Coronary artery (tissue), 2 donors: ENCODE measurements at regions not wholly inside any gene's neighbourhood (a gene's known extent, or its start where the extent isn't known, plus 50 kb on each side); places are given as distances from the start of the nearest gene placed in this dataset.

ENCODE experiments used
- DNase-seq: peaks from one replicate; pipeline ENCODE4 v3.0.0-alpha.2; 2017; ENCODE audit warnings: low spot score
- H3K27ac ChIP-seq, 2 donors: fragments of 200-600 bp; sonication (generic); one replicate each; pipeline ENCODE4 v1.5.1; 2016 to 2019
- H3K4me3 ChIP-seq: fragments of 200-600 bp; sonication (generic); 2 replicates; pipeline ENCODE4 v1.5.1; 2016; ENCODE audit warnings: mild to moderate bottlenecking, moderate library complexity
- TF ChIP-seq, protein P1 (sequence below): fragments of 200-600 bp; sonication (generic); IDR thresholded peaks from one replicate; pipeline ENCODE4 v1.5.1; 2019; ENCODE audit warnings: antibody characterized with exemption

DNA sequence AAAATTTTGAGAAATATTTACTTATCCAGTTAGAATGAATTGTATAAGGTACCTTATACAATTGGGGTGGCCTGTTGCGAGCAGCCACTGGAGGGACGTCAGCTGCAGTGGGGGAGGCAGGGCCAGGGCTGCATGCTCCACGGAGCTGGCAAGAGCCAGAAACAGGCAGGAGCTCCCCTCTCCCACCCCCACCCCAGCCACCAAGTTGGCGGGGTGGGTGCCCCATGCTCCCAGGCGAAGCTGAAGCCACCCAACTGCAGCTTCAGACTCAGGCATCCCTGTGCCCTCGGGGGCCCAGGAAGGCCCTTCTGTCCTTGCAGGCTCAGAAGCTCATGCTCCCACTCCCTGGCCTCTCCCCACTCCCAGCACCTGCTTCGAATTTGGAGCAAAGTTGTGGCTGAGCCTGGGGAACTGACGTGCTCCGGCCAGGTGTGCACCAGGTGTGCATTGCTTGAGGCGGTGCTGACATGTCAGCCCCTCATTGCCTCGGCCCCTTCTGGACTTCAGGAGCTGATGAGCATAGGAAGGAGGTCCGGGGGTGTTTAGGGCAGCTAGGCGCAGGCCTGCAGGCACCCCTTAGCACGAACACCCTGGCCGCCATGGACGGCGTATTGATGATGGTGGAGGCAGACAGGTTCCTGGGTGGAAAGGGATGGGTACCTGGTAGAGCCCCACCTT lies 743.8 kb upstream of the GBE1 start:
- TF ChIP-seq, protein P1, sequence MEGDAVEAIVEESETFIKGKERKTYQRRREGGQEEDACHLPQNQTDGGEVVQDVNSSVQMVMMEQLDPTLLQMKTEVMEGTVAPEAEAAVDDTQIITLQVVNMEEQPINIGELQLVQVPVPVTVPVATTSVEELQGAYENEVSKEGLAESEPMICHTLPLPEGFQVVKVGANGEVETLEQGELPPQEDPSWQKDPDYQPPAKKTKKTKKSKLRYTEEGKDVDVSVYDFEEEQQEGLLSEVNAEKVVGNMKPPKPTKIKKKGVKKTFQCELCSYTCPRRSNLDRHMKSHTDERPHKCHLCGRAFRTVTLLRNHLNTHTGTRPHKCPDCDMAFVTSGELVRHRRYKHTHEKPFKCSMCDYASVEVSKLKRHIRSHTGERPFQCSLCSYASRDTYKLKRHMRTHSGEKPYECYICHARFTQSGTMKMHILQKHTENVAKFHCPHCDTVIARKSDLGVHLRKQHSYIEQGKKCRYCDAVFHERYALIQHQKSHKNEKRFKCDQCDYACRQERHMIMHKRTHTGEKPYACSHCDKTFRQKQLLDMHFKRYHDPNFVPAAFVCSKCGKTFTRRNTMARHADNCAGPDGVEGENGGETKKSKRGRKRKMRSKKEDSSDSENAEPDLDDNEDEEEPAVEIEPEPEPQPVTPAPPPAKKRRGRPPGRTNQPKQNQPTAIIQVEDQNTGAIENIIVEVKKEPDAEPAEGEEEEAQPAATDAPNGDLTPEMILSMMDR = no peak
- Histone ChIP-seq H3K4me3 (no peak overlapping the region), H3K27ac (no peak overlapping the region)
- no peak for DNase-seq

DNA sequence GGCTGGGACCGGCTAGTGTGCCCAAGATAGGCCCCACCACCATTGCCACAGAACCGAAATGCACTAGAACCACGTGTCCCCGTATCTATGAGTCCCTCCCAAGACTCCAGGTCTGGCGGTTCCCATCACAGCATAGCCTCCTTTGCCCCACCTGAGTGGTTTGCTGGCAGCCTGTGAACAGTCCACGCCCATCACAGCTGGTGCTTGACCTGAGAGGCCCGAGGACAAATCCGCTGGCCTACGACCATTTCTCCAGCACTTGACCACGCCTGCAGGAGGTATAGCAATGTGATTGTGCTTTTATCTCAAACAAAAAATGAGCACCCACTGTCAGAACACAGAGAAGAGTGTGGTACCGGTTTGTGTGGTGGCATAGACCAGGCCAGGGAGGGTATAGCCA lies 736.7 kb upstream of the GBE1 start:
- Histone ChIP-seq H3K27ac (no peak overlapping the region), H3K4me3 (no peak overlapping the region)
- TF ChIP-seq, protein P1 = no peak
- no peak for DNase-seq

DNA sequence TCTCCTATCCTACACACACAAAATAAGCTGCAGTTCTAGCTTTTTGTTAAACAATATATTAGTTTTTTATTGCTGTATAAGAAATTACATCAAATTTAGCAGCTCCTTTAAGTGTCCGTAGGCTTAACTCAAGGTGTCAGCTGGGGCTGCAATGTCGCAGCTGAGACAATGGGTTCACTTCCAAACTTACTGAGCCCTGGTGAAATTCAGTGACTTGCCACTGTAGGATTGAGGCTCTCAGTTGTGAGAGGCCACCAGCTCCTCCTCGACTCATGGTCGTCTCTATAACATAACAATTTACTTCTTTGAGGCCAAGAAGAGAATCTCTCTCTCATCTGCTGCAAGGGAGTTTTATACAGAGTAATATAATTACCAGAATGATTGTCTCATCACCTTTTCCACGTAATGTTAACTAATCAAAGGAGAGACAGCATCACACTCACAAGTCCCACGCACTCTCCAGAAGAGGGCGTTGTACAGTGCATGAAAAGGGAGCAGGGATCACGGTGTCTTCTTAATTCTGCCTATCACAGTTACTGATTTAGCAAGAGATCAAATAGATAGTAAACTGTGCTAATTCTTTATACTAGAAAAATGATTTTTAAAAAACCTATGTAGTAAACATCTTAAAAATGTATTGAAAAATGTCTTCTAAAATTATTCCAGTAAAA lies 735.6 kb upstream of the GBE1 start:
- H3K4me3 ChIP-seq = no peak overlapping the region
- TF ChIP-seq, protein P1 = no peak
- H3K27ac ChIP-seq = no peak overlapping the region
- DNase-seq = no peak

- no peak overlapping the region for H3K27ac ChIP-seq
- H3K4me3 ChIP-seq = no peak overlapping the region
- TF ChIP-seq, protein P1 = no peak
- DNase-seq = no peak
Measured at GRCh38 chr3:82495655-82496054, 734.2 kb upstream of the GBE1 start.

DNA sequence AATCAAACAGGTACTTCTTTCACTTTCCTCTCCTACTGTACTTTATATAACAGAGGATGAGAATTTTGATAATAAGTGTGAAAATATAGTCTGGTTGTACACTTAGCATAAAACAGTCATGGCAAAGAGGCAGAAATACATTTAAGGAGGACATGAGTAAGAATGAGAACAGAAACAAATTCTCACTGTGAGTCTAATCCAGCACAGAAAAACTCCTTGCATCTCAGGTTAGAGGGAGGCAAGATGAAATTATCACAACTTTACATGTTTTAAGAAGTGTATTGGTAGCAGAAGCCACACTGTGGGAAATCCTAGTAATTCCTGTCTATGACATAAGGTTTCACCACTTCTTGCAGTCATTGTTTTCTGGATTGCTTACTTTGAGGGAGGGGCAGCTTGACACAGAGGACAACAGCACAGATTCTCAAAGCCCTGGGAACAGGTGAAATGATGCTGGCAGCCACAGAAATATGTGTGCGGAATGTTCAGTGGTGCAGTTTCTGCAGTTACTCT lies 733.6 kb upstream of the GBE1 start:
- TF ChIP-seq, protein P1 = no peak
- H3K4me3 ChIP-seq = no peak overlapping the region

DNA sequence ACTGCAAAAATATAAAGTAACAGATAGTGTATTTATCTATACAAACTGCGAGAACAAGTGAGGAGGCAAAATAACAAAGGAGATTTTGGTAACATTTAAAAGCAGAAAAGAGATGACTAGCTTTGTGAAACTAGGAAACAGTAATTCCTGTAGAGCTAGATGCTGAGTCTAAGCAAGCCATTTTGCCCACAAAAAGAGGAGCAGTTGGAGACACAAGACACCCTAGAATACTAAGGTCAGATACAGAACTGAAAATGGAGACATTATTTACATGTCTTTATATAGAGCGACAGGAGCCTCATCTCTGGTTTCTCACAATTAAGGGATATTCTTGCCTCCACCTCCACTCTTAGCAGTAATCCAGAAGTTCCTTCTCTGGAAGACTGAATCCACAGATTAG lies 732.4 kb upstream of the GBE1 start:
- TF ChIP-seq, protein P1 = no peak
- Histone ChIP-seq H3K27ac (no peak overlapping the region), H3K4me3 (no peak overlapping the region)
- no peak for DNase-seq

More for the DNA sequence above, 733.6 kb upstream of the GBE1 start:
- H3K27ac ChIP-seq = no peak overlapping the region
- DNase-seq = no peak

DNA sequence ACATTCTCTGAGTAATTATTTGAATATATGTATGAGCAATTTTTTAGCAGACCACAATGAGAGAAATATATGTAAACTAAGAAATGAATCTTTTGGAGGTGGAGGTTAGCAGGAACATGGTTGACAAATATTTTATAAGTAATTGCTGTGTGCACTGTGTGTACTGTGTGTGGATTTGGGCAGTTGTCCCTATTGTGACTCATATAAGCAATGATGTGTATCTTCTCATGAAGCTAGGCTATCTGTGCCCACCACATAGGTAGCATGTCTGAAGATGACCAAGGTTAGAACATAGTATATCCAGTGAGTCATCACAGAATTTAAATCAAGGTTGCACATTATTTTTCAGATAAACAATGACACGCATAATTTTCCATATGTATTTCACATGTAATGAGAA lies 713.9 kb upstream of the GBE1 start:
- TF ChIP-seq, protein P1 = no peak
- H3K4me3 ChIP-seq = no peak overlapping the region

More for the DNA sequence above, 713.9 kb upstream of the GBE1 start:
- DNase-seq = no peak
- H3K27ac ChIP-seq = no peak overlapping the region
